Esophagus squamous epithelium (tissue), 4 donors: ENCODE measurements at regions not wholly inside any gene's neighbourhood (a gene's known extent, or its start where the extent isn't known, plus 50 kb on each side); places are given as distances from the start of the nearest gene placed in this dataset.

Experiments
- CTCF ChIP-seq, 6 experiments: fragments of 450-650 bp in 4 of 6; fragments of 200-600 bp in 2 of 6; sonication (generic) in 2 of 6; IDR thresholded peaks; one replicate each; pipeline ENCODE4 v1.5.1; 2016 to 2019; ENCODE audit warnings: antibody characterized with exemption in 6 of 6, mild to moderate bottlenecking in 4 of 6, moderate library complexity in 4 of 6
- POLR2A ChIP-seq, 4 donors: fragments of 450-650 bp; IDR thresholded peaks; one replicate each; pipeline ENCODE4 v1.6.1; 2017; ENCODE audit warnings: antibody characterized with exemption in 4 of 4, mild to moderate bottlenecking in 4 of 4, moderate library complexity in 3 of 4

GRCh38 chr2:190742431-190742830 lies 93.5 kb downstream of the NAB1 start:
- no peak for TF ChIP-seq CTCF (IDR thresholded peaks at IDR 0.05)
- TF ChIP-seq POLR2A (IDR thresholded peaks at IDR 0.05): no peak
